ENCODE measurements at regions not wholly inside any gene's neighbourhood (a gene's known extent, or its start where the extent isn't known, plus 50 kb on each side); places are given as distances from the start of the nearest gene placed in this dataset.

DNA sequence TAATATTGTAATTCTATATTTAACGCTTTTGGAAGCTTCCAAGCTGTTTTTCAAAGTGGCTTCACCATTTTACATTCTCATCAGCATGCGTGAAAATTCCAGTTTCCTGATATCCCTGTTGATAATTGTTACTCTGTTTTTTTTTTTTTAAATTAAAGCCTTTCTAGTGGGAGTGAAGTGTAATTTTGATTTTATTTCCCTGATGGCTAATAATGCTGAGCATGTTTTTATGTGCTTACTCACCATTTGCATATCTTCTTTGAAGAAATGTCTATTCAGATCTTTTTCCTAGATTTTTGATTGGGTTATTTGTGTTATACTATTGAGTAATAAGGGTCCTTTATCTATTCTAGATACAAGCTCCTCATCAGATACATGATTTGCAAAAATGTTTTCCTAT is 382.8 kb upstream of the HS6ST1 start:
- H3K4me3 ChIP-seq (IDR thresholded peaks at IDR 0.05; ENCODE audit: insufficient read depth, low read depth, low read length) = no peak overlapping the region
- H3K9ac ChIP-seq = no peak overlapping the region
- H3K27ac ChIP-seq = no peak overlapping the region
- H2AFZ ChIP-seq (ENCODE audit: low read depth) = no peak overlapping the region
- H3K4me1 ChIP-seq (ENCODE audit: low read depth, poor library complexity, severe bottlenecking) = no peaks in the 10 kb centered on the region
- no peaks in the 10 kb centered on the region for H4K20me1 ChIP-seq (ENCODE audit: insufficient read depth)
- H3K27me3 ChIP-seq (ENCODE audit: insufficient read depth, low read depth) = no peaks in the 10 kb centered on the region
- no peaks in the 10 kb centered on the region for H3K79me2 ChIP-seq (ENCODE audit: insufficient read depth, low read depth)
- no peak overlapping the region for H3K4me2 ChIP-seq
- TF ChIP-seq, protein P1, sequence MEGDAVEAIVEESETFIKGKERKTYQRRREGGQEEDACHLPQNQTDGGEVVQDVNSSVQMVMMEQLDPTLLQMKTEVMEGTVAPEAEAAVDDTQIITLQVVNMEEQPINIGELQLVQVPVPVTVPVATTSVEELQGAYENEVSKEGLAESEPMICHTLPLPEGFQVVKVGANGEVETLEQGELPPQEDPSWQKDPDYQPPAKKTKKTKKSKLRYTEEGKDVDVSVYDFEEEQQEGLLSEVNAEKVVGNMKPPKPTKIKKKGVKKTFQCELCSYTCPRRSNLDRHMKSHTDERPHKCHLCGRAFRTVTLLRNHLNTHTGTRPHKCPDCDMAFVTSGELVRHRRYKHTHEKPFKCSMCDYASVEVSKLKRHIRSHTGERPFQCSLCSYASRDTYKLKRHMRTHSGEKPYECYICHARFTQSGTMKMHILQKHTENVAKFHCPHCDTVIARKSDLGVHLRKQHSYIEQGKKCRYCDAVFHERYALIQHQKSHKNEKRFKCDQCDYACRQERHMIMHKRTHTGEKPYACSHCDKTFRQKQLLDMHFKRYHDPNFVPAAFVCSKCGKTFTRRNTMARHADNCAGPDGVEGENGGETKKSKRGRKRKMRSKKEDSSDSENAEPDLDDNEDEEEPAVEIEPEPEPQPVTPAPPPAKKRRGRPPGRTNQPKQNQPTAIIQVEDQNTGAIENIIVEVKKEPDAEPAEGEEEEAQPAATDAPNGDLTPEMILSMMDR (conservative IDR thresholded peaks at IDR 0.05; ENCODE audit: low read depth, low read length) = no peak
- H3K36me3 ChIP-seq (ENCODE audit: insufficient read depth) = no peaks in the 10 kb centered on the region

DNA sequence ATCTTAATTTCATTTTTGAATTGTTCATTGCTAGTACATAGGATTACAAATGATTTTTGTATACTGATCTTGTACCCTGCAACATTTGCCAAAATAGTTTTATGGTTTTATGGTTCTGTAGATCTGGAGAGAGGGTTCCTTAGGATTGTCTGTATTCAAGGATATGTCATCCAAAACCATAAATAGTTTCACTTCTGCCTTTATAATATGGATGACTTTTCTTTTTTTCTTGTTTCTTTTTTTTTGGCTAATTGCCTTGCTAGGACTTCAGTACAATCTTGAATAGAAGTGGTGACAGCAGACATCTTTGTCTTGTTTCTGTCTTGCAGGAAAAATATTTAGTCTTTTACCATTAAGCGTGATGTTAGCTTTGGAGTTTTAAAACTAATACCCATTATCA is 383.9 kb upstream of the HS6ST1 start:
- H3K79me2 ChIP-seq (ENCODE audit: insufficient read depth, low read depth) = no peaks in the 10 kb centered on the region
- TF ChIP-seq, protein P1 (conservative IDR thresholded peaks at IDR 0.05; ENCODE audit: low read depth, low read length) = no peak
- H3K27ac ChIP-seq = no peak overlapping the region
- no peaks in the 10 kb centered on the region for H3K4me1 ChIP-seq (ENCODE audit: low read depth, poor library complexity, severe bottlenecking)
- H3K9ac ChIP-seq = no peak overlapping the region
- H3K4me3 ChIP-seq (IDR thresholded peaks at IDR 0.05; ENCODE audit: insufficient read depth, low read depth, low read length) = no peak overlapping the region
- H3K27me3 ChIP-seq (ENCODE audit: insufficient read depth, low read depth) = no peaks in the 10 kb centered on the region
- no peaks in the 10 kb centered on the region for H3K36me3 ChIP-seq (ENCODE audit: insufficient read depth)
- H4K20me1 ChIP-seq (ENCODE audit: insufficient read depth) = no peaks in the 10 kb centered on the region
- H2AFZ ChIP-seq (ENCODE audit: low read depth) = no peak overlapping the region
- H3K4me2 ChIP-seq = no peak overlapping the region

DNA sequence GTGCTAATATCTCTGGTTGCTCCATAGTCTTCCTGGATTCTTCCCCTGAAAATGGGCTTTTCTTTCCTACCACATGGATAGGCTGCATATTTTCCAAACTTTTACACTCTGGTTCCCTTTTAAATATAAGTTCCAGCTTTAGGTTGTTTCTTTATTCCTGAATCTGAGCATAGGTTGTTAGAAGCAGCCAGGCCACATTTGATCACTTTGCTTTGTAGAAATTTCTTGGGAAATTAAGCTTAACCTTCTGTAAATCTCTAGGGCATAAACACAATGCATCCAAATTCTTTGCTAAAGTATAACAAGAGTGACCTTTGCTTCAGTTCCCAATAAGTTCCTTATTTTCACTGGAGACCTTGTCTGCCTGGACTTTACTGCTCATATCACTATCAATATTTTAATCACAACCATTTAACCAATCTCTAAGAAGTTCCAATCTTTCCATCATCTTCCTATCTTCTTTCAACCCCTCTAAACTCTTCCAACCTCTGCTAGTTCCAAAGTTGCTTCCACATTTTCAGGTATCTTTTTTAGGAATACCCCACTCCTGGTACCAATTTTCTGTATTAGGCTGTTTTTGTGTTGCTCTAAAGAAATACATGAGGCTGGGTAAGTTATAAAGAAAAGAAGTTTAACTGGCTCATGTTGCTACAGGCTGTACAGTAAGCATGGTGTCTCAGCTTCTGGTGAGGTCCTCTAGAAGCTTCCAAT is 389.6 kb upstream of the HS6ST1 start:
- Histone ChIP-seq H4K20me1 (ENCODE audit: insufficient read depth) (no peaks in the 10 kb centered on the region), H3K4me2 (no peak overlapping the region), H3K4me1 (ENCODE audit: low read depth, poor library complexity, severe bottlenecking) (no peaks in the 10 kb centered on the region), H2AFZ (ENCODE audit: low read depth) (no peak overlapping the region), H3K9ac (no peak overlapping the region), H3K27me3 (ENCODE audit: insufficient read depth, low read depth) (no peaks in the 10 kb centered on the region), H3K27ac (no peak overlapping the region), H3K4me3 (IDR thresholded peaks at IDR 0.05; ENCODE audit: insufficient read depth, low read depth, low read length) (no peak overlapping the region), H3K36me3 (ENCODE audit: insufficient read depth) (no peaks in the 10 kb centered on the region), H3K79me2 (ENCODE audit: insufficient read depth, low read depth) (no peaks in the 10 kb centered on the region)
- TF ChIP-seq, protein P1 (conservative IDR thresholded peaks at IDR 0.05; ENCODE audit: low read depth, low read length) = no peak

DNA sequence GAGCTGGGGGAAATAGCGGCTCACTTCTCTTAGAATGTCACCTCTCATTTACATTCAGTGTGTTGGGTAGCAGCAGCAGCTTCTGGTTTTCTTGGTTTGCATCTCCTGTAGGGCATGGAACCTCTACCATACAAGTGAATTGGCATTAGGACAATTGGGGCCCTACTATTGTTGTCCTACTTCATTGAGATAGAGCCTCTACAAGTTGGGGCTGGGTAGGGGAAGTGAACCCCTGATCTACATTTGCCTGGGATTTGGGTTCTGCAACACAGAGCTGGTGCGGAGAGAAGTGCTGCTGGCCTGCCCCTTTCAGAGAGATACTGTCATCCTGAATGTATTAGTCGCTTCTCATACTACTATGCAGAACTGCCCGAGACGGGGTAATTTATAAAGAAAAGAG is 391.6 kb upstream of the HS6ST1 start:
- Histone ChIP-seq H2AFZ (ENCODE audit: low read depth) (no peak overlapping the region), H3K27me3 (ENCODE audit: insufficient read depth, low read depth) (no peaks in the 10 kb centered on the region), H3K4me2 (no peak overlapping the region), H3K9ac (no peak overlapping the region), H4K20me1 (ENCODE audit: insufficient read depth) (no peaks in the 10 kb centered on the region), H3K27ac (no peak overlapping the region), H3K4me1 (ENCODE audit: low read depth, poor library complexity, severe bottlenecking) (no peaks in the 10 kb centered on the region), H3K79me2 (ENCODE audit: insufficient read depth, low read depth) (no peaks in the 10 kb centered on the region), H3K4me3 (IDR thresholded peaks at IDR 0.05; ENCODE audit: insufficient read depth, low read depth, low read length) (no peak overlapping the region), H3K36me3 (ENCODE audit: insufficient read depth) (no peaks in the 10 kb centered on the region)
- TF ChIP-seq, protein P1 (conservative IDR thresholded peaks at IDR 0.05; ENCODE audit: low read depth, low read length) = no peak

All from KMS-11 (cell line).